ENCODE measurements at regions not wholly inside any gene's neighbourhood (a gene's known extent, or its start where the extent isn't known, plus 50 kb on each side); places are given as distances from the start of the nearest gene placed in this dataset.

DNA sequence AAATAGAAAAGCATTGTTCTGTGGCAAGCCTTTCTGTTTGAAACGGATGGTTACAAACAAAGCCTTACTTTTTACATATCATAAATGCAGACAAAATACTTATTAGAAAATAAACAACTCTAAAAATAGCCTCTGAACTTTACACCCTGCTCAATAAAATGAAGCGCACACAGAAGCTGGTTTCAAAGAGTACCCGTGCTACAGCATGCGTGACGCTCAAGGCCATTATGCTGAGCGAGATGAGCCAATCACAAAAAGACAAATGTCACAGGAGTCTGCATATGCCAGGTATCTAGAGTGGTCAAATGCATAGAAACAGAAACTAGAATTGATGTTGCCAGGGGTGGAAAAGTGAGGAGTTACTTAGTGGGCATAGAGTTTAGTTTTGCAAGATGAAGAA is 326.5 kb upstream of the GATB start:
- CTCF ChIA-PET = interaction anchor here (0.6 kb wide), 1 partner anchor 229 kb away, joined by 3 read pairs; no protein-coding TSS in a partner anchor
- TF ChIP-seq, protein P1, sequence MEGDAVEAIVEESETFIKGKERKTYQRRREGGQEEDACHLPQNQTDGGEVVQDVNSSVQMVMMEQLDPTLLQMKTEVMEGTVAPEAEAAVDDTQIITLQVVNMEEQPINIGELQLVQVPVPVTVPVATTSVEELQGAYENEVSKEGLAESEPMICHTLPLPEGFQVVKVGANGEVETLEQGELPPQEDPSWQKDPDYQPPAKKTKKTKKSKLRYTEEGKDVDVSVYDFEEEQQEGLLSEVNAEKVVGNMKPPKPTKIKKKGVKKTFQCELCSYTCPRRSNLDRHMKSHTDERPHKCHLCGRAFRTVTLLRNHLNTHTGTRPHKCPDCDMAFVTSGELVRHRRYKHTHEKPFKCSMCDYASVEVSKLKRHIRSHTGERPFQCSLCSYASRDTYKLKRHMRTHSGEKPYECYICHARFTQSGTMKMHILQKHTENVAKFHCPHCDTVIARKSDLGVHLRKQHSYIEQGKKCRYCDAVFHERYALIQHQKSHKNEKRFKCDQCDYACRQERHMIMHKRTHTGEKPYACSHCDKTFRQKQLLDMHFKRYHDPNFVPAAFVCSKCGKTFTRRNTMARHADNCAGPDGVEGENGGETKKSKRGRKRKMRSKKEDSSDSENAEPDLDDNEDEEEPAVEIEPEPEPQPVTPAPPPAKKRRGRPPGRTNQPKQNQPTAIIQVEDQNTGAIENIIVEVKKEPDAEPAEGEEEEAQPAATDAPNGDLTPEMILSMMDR (conservative IDR thresholded peaks at IDR 0.05; ENCODE audit: low read depth) = no peak
- POLR2A ChIA-PET (ENCODE audit: low non-redundant PET) = no interaction called here
- no peak overlapping the region for H3K27ac ChIP-seq
- no peak for DNase-seq (ENCODE audit: low spot score)

- H3K27ac ChIP-seq = no peak overlapping the region
- CTCF ChIA-PET = no interaction called here
- no peak for DNase-seq (ENCODE audit: low spot score)
- POLR2A ChIA-PET (ENCODE audit: low non-redundant PET) = no interaction called here
- TF ChIP-seq, protein P1 (conservative IDR thresholded peaks at IDR 0.05; ENCODE audit: low read depth) = no peak
These were observed 324.9 kb upstream of the GATB start for GRCh38 chr4:152085657-152086056.

DNA sequence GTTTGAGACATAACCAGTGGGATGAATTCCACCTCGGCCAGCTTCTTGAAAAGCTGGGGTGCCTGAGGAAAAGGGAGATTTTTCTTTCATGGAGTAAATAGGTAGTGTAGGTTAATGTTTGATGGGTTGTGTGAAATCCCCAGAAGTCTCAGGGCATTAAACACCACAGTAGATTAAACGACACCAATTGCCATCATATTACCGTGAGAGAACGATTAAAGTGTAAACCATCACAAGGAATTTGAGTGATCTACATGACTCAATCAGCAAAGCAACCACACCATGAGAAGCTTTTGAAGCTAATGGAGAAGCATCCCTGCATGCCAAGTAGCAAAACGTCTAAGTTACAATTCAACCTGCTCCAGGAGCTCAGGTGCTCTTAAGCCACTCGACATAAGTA is 322.5 kb upstream of the GATB start:
- no peak for DNase-seq (ENCODE audit: low spot score)
- POLR2A ChIA-PET (ENCODE audit: low non-redundant PET) = no interaction called here
- CTCF ChIA-PET = no interaction called here
- TF ChIP-seq, protein P1 (conservative IDR thresholded peaks at IDR 0.05; ENCODE audit: low read depth) = no peak
- H3K27ac ChIP-seq = no peak overlapping the region

GRCh38 chr4:152081024-152081423 is 320.2 kb upstream of the GATB start:
- TF ChIP-seq, protein P1 (conservative IDR thresholded peaks at IDR 0.05; ENCODE audit: low read depth) = no peak
- no peak overlapping the region for H3K27ac ChIP-seq
- ChIA-PET POLR2A (ENCODE audit: low non-redundant PET) (no interaction called here), CTCF (interaction anchor here (1.0 kb wide), 1 partner anchor 23 kb away, joined by 3 read pairs; no protein-coding TSS in a partner anchor)
- no peak for DNase-seq (ENCODE audit: low spot score)

- H3K27ac ChIP-seq = no peak overlapping the region
- POLR2A ChIA-PET (ENCODE audit: low non-redundant PET) = no interaction called here
- no peak for DNase-seq (ENCODE audit: low spot score)
- CTCF ChIA-PET = no interaction called here
- TF ChIP-seq, protein P1 (conservative IDR thresholded peaks at IDR 0.05; ENCODE audit: low read depth) = no peak
These were observed 318.9 kb upstream of the GATB start for GRCh38 chr4:152079543-152080293.

DNA sequence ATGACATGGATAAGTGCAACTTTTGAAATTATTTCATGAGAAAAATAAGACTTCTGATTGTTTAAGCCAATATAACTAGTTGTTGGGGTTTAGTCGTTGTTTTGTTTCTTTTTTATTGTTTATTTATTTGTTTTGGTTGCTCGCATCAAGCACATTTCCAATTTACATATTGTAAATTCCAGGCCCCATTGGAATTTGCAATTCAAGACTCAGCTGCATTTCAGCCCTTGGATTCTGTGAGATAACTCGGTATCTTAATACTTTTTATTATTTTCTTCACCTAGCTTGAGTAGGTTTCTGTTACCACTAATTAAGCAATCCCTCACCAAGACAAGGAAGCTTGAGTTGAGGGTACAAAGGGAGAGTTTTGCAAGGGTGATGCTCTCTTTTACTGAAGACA is 318.3 kb upstream of the GATB start:
- TF ChIP-seq, protein P1 (conservative IDR thresholded peaks at IDR 0.05; ENCODE audit: low read depth) = no peak
- H3K27ac ChIP-seq = no peak overlapping the region
- DNase-seq (ENCODE audit: low spot score) = no peak
- CTCF ChIA-PET = no interaction called here
- POLR2A ChIA-PET (ENCODE audit: low non-redundant PET) = no interaction called here
